Brain microvascular endothelial cell (primary cell): ENCODE measurements at regions not wholly inside any gene's neighbourhood (a gene's known extent, or its start where the extent isn't known, plus 50 kb on each side); places are given as distances from the start of the nearest gene placed in this dataset.

ENCODE experiments used
- DNase-seq: peaks from one replicate; pipeline ENCODE4 v3.0.0-alpha.2; 2020
- H3K27ac ChIP-seq: fragments of 250-450 bp; sonication (Bioruptor Pico); 2 replicates; pipeline ENCODE4 v1.5.1; 2020; ENCODE audit warnings: mild to moderate bottlenecking, moderate library complexity
- H3K27me3 ChIP-seq: fragments of 250-450 bp; sonication (Bioruptor Pico); replicated peaks from 2 replicates; pipeline ENCODE4 v1.5.1; 2020; ENCODE audit warnings: mild to moderate bottlenecking
- H3K36me3 ChIP-seq: fragments of 250-450 bp; sonication (Bioruptor Pico); replicated peaks from 2 replicates; pipeline ENCODE4 v1.5.1; 2020; ENCODE audit warnings: mild to moderate bottlenecking
- H3K4me3 ChIP-seq: 2 replicates; pipeline ENCODE4 v1.5.1; 2011; ENCODE audit warnings: low read depth, mild to moderate bottlenecking, control low read depth, low read length, moderate library complexity
- CTCF ChIP-seq: IDR thresholded peaks from 2 replicates; pipeline ENCODE4 v1.5.1; 2011; ENCODE audit warnings: low read depth, mild to moderate bottlenecking, moderate library complexity, low read length, control low read depth, inconsistent platforms; ENCODE audit errors: missing control alignments
- in situ Hi-C: cut with HindIII; loops from 2 replicates; pipeline ENCODE4 v1.10.0; 2017; ENCODE audit warnings: low sequenced_read_pairs, low pct_ligation_motif_present

GRCh38 chr3:110343376-110343775, 728.2 kb upstream of the NECTIN3 start:
- no peak for TF ChIP-seq CTCF
- DNase-seq, result peak; percentile 24
- no peaks in the 10 kb centered on the region for H3K27me3 ChIP-seq
- no peak overlapping the region for H3K4me3 ChIP-seq
- no peak overlapping the region for H3K27ac ChIP-seq
- in situ Hi-C loops, result no loop called here
- H3K36me3 ChIP-seq, result no peaks in the 10 kb centered on the region

GRCh38 chr3:110343945-110344344, 727.7 kb upstream of the NECTIN3 start:
- no peak overlapping the region for H3K4me3 ChIP-seq
- no peaks in the 10 kb centered on the region for H3K36me3 ChIP-seq
- no peaks in the 10 kb centered on the region for H3K27me3 ChIP-seq
- no peak for TF ChIP-seq CTCF
- DNase-seq, result peak; percentile 4
- no peak overlapping the region for H3K27ac ChIP-seq
- in situ Hi-C loops, result no loop called here

- Histone ChIP-seq H3K27ac (no peak overlapping the region), H3K4me3 (no peak overlapping the region), H3K27me3 (no peaks in the 10 kb centered on the region), H3K36me3 (no peaks in the 10 kb centered on the region)
- no peak for DNase-seq
- in situ Hi-C loops, result no loop called here
- TF ChIP-seq CTCF, result no peak
These were observed 727.1 kb upstream of the NECTIN3 start for GRCh38 chr3:110344487-110344886.

GRCh38 chr3:110344897-110345767, 726.5 kb upstream of the NECTIN3 start:
- no peak overlapping the region for H3K4me3 ChIP-seq
- H3K27me3 ChIP-seq, result no peaks in the 10 kb centered on the region
- no peak for TF ChIP-seq CTCF
- no peak overlapping the region for H3K27ac ChIP-seq
- H3K36me3 ChIP-seq, result no peaks in the 10 kb centered on the region
- in situ Hi-C loops, result no loop called here
- DNase-seq, result peak; percentile 31

- no peak overlapping the region for H3K27ac ChIP-seq
- no peak overlapping the region for H3K4me3 ChIP-seq
- no peak for TF ChIP-seq CTCF
- no peak for DNase-seq
- no peaks in the 10 kb centered on the region for H3K36me3 ChIP-seq
- in situ Hi-C loops, result no loop called here
- no peaks in the 10 kb centered on the region for H3K27me3 ChIP-seq
These were observed 722.3 kb upstream of the NECTIN3 start for GRCh38 chr3:110349295-110349694.
